ENCODE measurements at regions not wholly inside any gene's neighbourhood (a gene's known extent, or its start where the extent isn't known, plus 50 kb on each side); places are given as distances from the start of the nearest gene placed in this dataset.

DNA sequence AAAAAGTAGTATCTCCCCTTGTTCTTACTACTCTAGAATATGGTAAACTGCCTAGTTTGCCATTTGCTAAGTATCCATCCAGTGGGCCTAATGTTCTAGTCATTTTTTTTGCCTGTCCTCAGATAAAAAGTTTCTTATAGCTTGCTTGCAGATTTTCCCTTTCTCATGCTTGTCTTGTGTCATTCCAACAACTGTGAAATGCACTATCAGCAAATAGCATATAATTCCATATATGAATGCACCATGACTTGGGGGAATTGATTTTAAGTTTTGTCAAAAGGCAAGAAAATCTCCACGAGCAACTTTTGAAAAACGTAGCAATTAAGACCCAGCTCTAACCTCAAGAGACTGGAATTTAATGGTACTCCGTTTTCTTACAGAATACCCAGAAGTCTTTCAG, 286.2 kb upstream of the GPR149 start:
- TF ChIP-seq, protein P1, sequence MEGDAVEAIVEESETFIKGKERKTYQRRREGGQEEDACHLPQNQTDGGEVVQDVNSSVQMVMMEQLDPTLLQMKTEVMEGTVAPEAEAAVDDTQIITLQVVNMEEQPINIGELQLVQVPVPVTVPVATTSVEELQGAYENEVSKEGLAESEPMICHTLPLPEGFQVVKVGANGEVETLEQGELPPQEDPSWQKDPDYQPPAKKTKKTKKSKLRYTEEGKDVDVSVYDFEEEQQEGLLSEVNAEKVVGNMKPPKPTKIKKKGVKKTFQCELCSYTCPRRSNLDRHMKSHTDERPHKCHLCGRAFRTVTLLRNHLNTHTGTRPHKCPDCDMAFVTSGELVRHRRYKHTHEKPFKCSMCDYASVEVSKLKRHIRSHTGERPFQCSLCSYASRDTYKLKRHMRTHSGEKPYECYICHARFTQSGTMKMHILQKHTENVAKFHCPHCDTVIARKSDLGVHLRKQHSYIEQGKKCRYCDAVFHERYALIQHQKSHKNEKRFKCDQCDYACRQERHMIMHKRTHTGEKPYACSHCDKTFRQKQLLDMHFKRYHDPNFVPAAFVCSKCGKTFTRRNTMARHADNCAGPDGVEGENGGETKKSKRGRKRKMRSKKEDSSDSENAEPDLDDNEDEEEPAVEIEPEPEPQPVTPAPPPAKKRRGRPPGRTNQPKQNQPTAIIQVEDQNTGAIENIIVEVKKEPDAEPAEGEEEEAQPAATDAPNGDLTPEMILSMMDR (IDR thresholded peaks at IDR 0.05 in 4 of 5, conservative IDR thresholded peaks at IDR 0.05 in 1 of 5), result no peak
- no peak for TF ChIP-seq POLR2A (IDR thresholded peaks at IDR 0.05)
